ENCODE measurements at regions not wholly inside any gene's neighbourhood (a gene's known extent, or its start where the extent isn't known, plus 50 kb on each side); places are given as distances from the start of the nearest gene placed in this dataset.

GRCh38 chr22:45107671-45108070, 56.1 kb upstream of the NUP50 start:
- no peaks in the 10 kb centered on the region for H3K36me3 Mint-ChIP-seq
- peaks cover 7% of the 10 kb centered on the region for H3K9me3 Mint-ChIP-seq
- ATAC-seq, result no peak
- ChIA-PET CTCF (interaction anchor here (1.5 kb wide), 1 partner anchor 101 kb away, joined by 3 read pairs; no protein-coding TSS in a partner anchor), POLR2A (no interaction called here)
- H3K4me3 Mint-ChIP-seq, result no peak overlapping the region
- H3K4me1 Mint-ChIP-seq, result no peaks in the 10 kb centered on the region
- TF ChIP-seq IRF2 (CRISPR knock-in tag; IDR thresholded peaks at IDR 0.05; ENCODE audit: borderline replicate concordance, low read depth), result no peak
- TF ChIP-seq ZNF281 (CRISPR knock-in tag; IDR thresholded peaks at IDR 0.05), result no peak
- no peak for TF ChIP-seq ZNF219 (CRISPR knock-in tag; IDR thresholded peaks at IDR 0.05; ENCODE audit: borderline replicate concordance)
- TF ChIP-seq NFYB (CRISPR knock-in tag; conservative IDR thresholded peaks at IDR 0.05; ENCODE audit: low read depth), result no peak
- TF ChIP-seq MXD4 (CRISPR knock-in tag; IDR thresholded peaks at IDR 0.05; ENCODE audit: borderline replicate concordance), result no peak
- no peak for TF ChIP-seq RORB (CRISPR knock-in tag; IDR thresholded peaks at IDR 0.05)
- no peak for TF ChIP-seq ZNF396 (CRISPR knock-in tag; IDR thresholded peaks at IDR 0.05; ENCODE audit: borderline replicate concordance)
- no peak for TF ChIP-seq PRDM15 (CRISPR knock-in tag; IDR thresholded peaks at IDR 0.05)
- no peak for TF ChIP-seq SMAD3 (CRISPR knock-in tag; IDR thresholded peaks at IDR 0.05; ENCODE audit: borderline replicate concordance)
- TF ChIP-seq NFE2L1 (CRISPR knock-in tag; IDR thresholded peaks at IDR 0.05), result no peak
- H3K27ac Mint-ChIP-seq, result no peak overlapping the region
- H3K27me3 Mint-ChIP-seq (ENCODE audit: low read depth), result peaks cover 6% of the 10 kb centered on the region
- no peak for DNase-seq (ENCODE audit: low spot score)

GRCh38 chr22:45112136-45112879, 51.4 kb upstream of the NUP50 start:
- Mint-ChIP-seq H3K4me1 (no peaks in the 10 kb centered on the region), H3K4me3 (no peak overlapping the region), H3K36me3 (no peaks in the 10 kb centered on the region), H3K27me3 (ENCODE audit: low read depth) (peaks cover 7% of the 10 kb centered on the region), H3K27ac (no peak overlapping the region), H3K9me3 (peaks cover 34% of the 10 kb centered on the region)
- POLR2A ChIA-PET, result no interaction called here
- ATAC-seq, result no peak
- no peak for DNase-seq (ENCODE audit: low spot score)
- no peak for TF ChIP-seq ZNF671 (CRISPR knock-in tag; IDR thresholded peaks at IDR 0.05)
- TF ChIP-seq IRF1 (CRISPR knock-in tag; IDR thresholded peaks at IDR 0.05), result no peak
- TF ChIP-seq FOXK1 (CRISPR knock-in tag; IDR thresholded peaks at IDR 0.05), result no peak
- no peak for TF ChIP-seq ZNF138 (CRISPR knock-in tag; conservative IDR thresholded peaks at IDR 0.05)
- no peak for TF ChIP-seq ZNF317 (CRISPR knock-in tag; IDR thresholded peaks at IDR 0.05; ENCODE audit: borderline replicate concordance, low read depth)
- TF ChIP-seq ARID4B (CRISPR knock-in tag; IDR thresholded peaks at IDR 0.05; ENCODE audit: borderline replicate concordance), result no peak
- TF ChIP-seq CTCF (IDR thresholded peaks at IDR 0.05), result no peak
- TF ChIP-seq GTF2I (CRISPR knock-in tag; conservative IDR thresholded peaks at IDR 0.05), result no peak
- no peak for TF ChIP-seq IRF2 (CRISPR knock-in tag; IDR thresholded peaks at IDR 0.05; ENCODE audit: borderline replicate concordance, low read depth)
- TF ChIP-seq TEAD4 (CRISPR knock-in tag; IDR thresholded peaks at IDR 0.05), result no peak
- no peak for TF ChIP-seq ZBTB21 (CRISPR knock-in tag; IDR thresholded peaks at IDR 0.05; ENCODE audit: borderline replicate concordance)
- no peak for TF ChIP-seq JUN (CRISPR knock-in tag; IDR thresholded peaks at IDR 0.05)
- CTCF ChIA-PET, result interaction anchor here (1.3 kb wide), 1 partner anchor 97 kb away, joined by 5 read pairs; no protein-coding TSS in a partner anchor
